OCI-M2 (cell line): ENCODE measurements at regions not wholly inside any gene's neighbourhood (a gene's known extent, or its start where the extent isn't known, plus 50 kb on each side); places are given as distances from the start of the nearest gene placed in this dataset.

ENCODE experiments used
- DNase-seq: peaks from one replicate; lab custom pipeline; 2025; ENCODE audit not compliant: unreplicated experiment; lab: John Stamatoyannopoulos, UW

- DNase-seq, result no peak
Measured at GRCh38 chr2:144698156-144698555, 178.2 kb upstream of the ZEB2 start.

GRCh38 chr2:144695657-144696056 is 175.7 kb upstream of the ZEB2 start:
- no peak for DNase-seq

GRCh38 chr2:144694456-144694855 is 174.5 kb upstream of the ZEB2 start:
- no peak for DNase-seq

- no peak for DNase-seq
Measured at GRCh38 chr2:144693179-144693578, 173.3 kb upstream of the ZEB2 start.

GRCh38 chr2:144692661-144693060 is 172.7 kb upstream of the ZEB2 start:
- no peak for DNase-seq

- no peak for DNase-seq
Measured at GRCh38 chr2:144690771-144691170, 170.9 kb upstream of the ZEB2 start.

GRCh38 chr2:144686518-144687215 is 166.7 kb upstream of the ZEB2 start:
- DNase-seq, result no peak

GRCh38 chr2:144683966-144684365 is 164.0 kb upstream of the ZEB2 start:
- no peak for DNase-seq

GRCh38 chr2:144683107-144683753 is 163.3 kb upstream of the ZEB2 start:
- DNase-seq, result no peak

- DNase-seq, result no peak
Measured at GRCh38 chr2:144682248-144682647, 162.3 kb upstream of the ZEB2 start.

- no peak for DNase-seq
Measured at GRCh38 chr2:144681389-144681788, 161.5 kb upstream of the ZEB2 start.

- DNase-seq, result no peak
Measured at GRCh38 chr2:144679942-144680341, 160.0 kb upstream of the ZEB2 start.

- DNase-seq, result no peak
Measured at GRCh38 chr2:144678736-144679135, 158.8 kb upstream of the ZEB2 start.

GRCh38 chr2:144675731-144676130 is 155.8 kb upstream of the ZEB2 start:
- no peak for DNase-seq

GRCh38 chr2:144675331-144675730 is 155.4 kb upstream of the ZEB2 start:
- no peak for DNase-seq

GRCh38 chr2:144674071-144674470 is 154.2 kb upstream of the ZEB2 start:
- no peak for DNase-seq

- DNase-seq, result no peak
Measured at GRCh38 chr2:144673456-144673855, 153.5 kb upstream of the ZEB2 start.

GRCh38 chr2:144671695-144672455 is 152.0 kb upstream of the ZEB2 start:
- DNase-seq, result no peak

- no peak for DNase-seq
Measured at GRCh38 chr2:144670738-144671137, 150.8 kb upstream of the ZEB2 start.

- DNase-seq, result no peak
Measured at GRCh38 chr2:144670080-144670479, 150.2 kb upstream of the ZEB2 start.

- DNase-seq, result no peak
Measured at GRCh38 chr2:144669196-144669987, 149.5 kb upstream of the ZEB2 start.
